Stomach (tissue), 4 donors: ENCODE measurements at regions not wholly inside any gene's neighbourhood (a gene's known extent, or its start where the extent isn't known, plus 50 kb on each side); places are given as distances from the start of the nearest gene placed in this dataset.

Source experiments
- POLR2A ChIP-seq, 4 donors: fragments of 450-650 bp; IDR thresholded peaks; one replicate each; pipeline ENCODE4 v1.6.1; 2016; ENCODE audit warnings: antibody characterized with exemption in 4 of 4, control low read depth in 2 of 4, mild to moderate bottlenecking in 1 of 4, moderate library complexity in 1 of 4
- TF ChIP-seq, protein P1 (sequence below), 7 experiments: fragments of 450-650 bp in 4 of 7; fragments of 200-600 bp in 3 of 7; sonication (generic) in 3 of 7; IDR thresholded peaks; one replicate each; pipeline ENCODE4 v1.5.1; 2016 to 2019; ENCODE audit warnings: antibody characterized with exemption in 7 of 7, control low read depth in 2 of 7, mild to moderate bottlenecking in 1 of 7

DNA sequence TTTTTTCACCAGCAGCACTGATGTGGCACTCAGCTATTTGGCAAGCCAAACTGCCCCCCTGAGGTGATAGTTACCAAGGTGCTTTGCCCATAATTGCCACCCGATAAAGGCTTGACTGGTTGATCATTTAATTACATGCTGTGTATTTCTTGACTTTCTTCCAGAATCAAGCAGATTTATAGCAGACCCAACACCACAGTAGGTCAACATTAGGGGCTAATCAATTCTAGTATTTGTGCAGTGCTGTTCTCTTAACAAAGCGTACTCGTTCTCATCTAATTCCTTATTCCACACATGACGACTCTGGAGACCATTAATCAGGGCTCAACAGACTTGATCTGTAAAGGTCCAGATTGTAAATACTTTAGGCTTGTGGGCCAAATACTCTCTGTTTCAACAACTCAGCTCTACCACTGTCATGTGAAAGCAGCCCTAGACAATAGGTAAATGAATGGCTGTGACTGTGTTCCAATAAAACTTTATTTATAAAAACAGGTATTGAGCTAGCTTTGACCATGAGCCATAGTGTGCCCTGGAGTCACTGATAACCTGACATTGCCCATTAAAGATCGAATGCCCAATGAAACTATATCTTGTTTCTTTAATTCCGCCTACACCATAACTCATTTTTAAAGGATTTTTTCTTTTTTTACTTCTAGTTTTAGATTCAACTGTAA lies 119.1 kb upstream of the TMC3 start:
- TF ChIP-seq, protein P1, sequence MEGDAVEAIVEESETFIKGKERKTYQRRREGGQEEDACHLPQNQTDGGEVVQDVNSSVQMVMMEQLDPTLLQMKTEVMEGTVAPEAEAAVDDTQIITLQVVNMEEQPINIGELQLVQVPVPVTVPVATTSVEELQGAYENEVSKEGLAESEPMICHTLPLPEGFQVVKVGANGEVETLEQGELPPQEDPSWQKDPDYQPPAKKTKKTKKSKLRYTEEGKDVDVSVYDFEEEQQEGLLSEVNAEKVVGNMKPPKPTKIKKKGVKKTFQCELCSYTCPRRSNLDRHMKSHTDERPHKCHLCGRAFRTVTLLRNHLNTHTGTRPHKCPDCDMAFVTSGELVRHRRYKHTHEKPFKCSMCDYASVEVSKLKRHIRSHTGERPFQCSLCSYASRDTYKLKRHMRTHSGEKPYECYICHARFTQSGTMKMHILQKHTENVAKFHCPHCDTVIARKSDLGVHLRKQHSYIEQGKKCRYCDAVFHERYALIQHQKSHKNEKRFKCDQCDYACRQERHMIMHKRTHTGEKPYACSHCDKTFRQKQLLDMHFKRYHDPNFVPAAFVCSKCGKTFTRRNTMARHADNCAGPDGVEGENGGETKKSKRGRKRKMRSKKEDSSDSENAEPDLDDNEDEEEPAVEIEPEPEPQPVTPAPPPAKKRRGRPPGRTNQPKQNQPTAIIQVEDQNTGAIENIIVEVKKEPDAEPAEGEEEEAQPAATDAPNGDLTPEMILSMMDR (IDR thresholded peaks at IDR 0.05), result no peak
- TF ChIP-seq POLR2A (IDR thresholded peaks at IDR 0.05), result no peak
